T47D (cell line): ENCODE measurements at regions not wholly inside any gene's neighbourhood (a gene's known extent, or its start where the extent isn't known, plus 50 kb on each side); places are given as distances from the start of the nearest gene placed in this dataset.
"Not testable (repeated sequence)": the region's sequence is repeated elsewhere in the genome, so short reads cannot be mapped to it uniquely, and the experiment has no call there.

Experiments used
- DNase-seq, 2 experiments: peaks; one replicate each; pipeline versions ENCODE4 v3.0.0 to v3.0.0-alpha.2; 2011 to 2012; ENCODE audit warnings: low read depth in 1 of 2, low spot score in 1 of 2
- JUND ChIP-seq: IDR thresholded peaks from 2 replicates; pipeline ENCODE4 v1.6.1; 2012; ENCODE audit warnings: low read depth
- in situ Hi-C: cut with HindIII; loops from 2 replicates; pipeline ENCODE4 v1.10.0; 2016; ENCODE audit warnings: low sequenced_read_pairs, low pct_unique_long_range_greater_than_20kb

DNA sequence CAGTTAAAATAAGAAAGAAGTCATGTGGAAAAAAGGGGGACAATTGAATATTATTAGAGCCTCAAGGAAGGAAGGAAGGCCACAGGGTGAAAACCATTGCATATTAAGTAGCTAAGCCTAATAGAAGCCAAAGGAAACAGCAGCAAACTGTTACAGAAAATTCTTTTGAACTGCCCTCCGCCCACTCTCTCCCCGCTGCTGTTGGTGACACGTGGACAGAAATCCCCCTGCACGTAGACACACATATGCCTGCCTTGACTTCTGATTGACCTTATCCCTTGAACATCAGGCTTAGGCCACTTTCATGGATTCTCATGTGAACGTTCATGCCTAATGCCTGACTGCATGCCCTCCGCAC is 229.1 kb downstream of the KCNRG start:
- no peak for DNase-seq

DNA sequence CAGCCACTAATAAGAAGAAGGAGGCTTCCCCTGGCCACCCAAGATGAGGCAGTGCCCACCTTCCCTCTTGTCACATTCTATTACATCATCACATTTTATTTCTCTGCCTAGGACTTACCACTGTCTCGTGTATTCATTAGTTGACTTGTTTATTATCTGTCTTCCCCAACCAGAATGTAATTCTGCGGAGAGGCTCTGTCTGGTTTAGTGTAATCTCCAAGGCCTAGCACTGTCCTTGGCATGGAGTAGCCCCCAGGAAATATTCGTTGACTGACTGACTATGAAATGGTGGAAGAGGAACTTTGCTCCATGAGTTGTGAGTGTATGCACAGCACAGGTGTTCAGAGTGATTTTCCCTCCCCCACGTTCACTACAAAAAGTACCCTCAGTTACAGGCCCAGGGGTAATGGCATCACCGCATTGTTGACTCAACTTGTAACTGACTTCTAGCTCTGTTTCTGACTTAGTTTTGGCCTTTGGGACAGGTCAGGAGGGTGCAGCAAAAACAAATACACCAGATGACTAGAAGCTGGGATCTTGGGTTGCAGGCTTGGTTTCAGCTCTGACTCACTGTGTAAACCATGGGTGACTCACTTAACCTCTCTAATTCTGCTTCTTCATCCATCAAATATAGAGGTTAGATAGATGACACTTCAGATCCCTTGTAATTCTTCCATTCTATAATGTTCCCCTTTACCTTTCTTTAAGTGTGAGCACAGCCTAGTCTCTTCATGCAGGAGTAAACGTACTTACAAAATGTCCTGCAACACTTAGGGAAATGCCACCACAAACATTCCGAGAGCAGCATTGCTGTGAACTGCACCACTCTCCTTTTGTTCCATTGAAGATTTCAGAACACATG is 229.7 kb downstream of the KCNRG start:
- in situ Hi-C loops = no loop called here
- peak in 1 of 2 experiments; percentile 48 for DNase-seq
- peak; percentile 39; the same call in 1 of the 2 replicates for TF ChIP-seq JUND

More for the DNA sequence above, 229.1 kb downstream of the KCNRG start:
- in situ Hi-C loops = no loop called here
- TF ChIP-seq JUND = no peak

DNA sequence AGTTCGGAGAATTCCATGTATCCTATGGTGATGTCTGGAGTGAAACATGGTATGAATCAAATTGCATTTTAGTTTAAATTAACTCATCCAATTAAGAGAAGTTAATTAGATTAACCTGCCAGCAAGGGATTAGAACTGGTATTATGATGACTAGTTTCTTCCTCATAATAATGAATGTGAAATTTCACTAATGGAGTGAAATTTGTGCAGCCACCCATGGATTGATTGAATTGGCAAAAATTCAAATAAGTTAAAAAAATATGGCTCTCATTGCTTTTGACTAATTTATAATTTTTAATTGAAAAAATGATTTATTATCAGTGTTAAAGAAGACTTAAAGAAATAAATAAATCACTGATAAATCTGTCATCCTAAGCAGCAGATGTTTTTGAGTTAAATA is 232.0 kb downstream of the KCNRG start:
- no peak for DNase-seq
- in situ Hi-C loops = no loop called here
- TF ChIP-seq JUND = no peak

DNA sequence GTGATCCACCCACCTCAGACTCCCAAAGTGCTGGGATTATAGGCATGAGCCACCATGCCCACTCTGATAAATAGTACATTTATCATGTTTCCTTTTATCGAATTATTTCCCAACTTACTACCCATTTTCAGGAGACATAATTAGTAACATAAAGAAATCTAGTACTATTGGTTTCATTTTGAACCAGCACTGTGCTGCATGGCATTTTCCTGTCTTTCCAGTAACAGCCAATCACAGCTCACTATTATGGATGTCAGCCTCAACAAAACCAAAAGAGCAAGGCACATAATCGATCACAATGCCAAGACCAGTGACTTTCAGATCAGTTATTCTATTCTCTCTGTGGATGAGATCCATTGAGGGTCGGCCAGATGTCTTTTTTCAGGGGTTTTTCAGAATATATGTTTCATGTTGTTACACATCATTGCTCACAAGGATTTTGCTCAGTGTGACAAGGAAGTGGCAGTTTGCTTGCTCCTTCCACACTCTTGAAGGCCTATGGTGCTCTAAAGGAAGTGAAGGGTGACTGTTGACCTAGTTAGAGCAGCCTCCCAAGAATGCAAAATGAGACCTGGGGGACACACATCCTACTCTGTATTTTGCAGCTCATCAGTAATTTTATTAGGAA is 233.4 kb downstream of the KCNRG start:
- in situ Hi-C loops = no loop called here
- no peak for DNase-seq
- no peak for TF ChIP-seq JUND

DNA sequence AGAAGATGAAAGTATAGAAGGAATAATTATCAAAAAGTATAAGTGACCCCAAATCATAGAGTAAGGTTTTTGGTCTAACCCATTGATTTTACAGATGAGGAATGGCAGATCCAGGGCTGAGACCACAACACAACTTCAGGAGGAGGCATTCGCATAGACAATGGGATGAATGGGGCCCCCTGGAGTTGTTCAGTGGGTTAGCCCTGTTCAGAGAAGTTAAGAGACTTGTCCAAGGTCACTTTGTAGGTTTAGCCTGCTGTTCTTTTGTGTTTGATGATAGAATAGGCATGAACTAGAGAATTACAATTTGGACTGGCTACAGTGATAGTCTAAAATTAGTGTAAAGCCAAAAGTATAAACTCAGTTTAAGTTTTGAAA is 233.9 kb downstream of the KCNRG start:
- DNase-seq = no peak
- in situ Hi-C loops = no loop called here
- no peak for TF ChIP-seq JUND

DNA sequence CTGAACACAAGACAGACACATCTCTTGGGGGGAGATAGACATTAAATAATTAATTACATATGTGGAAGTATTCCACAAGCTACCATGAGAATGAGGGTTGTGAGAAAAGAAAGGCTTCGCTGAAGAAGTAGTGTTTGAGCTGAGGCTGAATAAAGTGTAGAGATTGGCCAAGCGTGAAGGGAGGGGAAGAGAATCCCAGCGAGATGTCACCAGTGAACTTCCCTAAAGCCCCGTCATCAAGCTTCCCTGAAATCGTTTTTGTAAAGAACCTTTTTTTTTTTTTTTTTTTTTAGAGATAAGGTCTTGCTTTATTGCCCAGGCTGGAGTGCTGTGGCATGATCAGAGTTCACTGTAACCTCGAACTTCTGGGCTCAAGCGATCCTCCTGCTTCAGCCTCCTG is 235.2 kb downstream of the KCNRG start:
- in situ Hi-C loops = no loop called here
- TF ChIP-seq JUND = no peak
- no peak for DNase-seq

DNA sequence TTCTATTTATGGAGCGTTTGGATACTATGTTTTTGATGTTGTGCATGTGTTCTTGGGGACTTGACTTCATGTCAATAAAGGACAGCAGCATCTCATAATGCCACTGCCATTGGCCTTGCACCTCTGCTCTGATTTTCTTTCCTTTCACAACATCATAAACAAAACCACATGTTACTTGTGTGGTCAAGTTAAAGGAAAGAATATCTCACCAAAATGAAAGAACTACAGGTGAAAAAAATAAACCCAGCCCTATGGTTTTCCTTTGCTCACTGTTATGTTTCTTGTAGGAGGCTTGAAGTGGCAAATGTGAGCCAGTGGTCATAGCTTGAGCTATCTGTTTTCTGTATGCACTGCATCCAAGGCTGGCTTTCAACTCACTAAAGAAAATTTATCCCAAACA is 240.4 kb downstream of the KCNRG start:
- TF ChIP-seq JUND = no peak
- DNase-seq = no peak
- in situ Hi-C loops = no loop called here

DNA sequence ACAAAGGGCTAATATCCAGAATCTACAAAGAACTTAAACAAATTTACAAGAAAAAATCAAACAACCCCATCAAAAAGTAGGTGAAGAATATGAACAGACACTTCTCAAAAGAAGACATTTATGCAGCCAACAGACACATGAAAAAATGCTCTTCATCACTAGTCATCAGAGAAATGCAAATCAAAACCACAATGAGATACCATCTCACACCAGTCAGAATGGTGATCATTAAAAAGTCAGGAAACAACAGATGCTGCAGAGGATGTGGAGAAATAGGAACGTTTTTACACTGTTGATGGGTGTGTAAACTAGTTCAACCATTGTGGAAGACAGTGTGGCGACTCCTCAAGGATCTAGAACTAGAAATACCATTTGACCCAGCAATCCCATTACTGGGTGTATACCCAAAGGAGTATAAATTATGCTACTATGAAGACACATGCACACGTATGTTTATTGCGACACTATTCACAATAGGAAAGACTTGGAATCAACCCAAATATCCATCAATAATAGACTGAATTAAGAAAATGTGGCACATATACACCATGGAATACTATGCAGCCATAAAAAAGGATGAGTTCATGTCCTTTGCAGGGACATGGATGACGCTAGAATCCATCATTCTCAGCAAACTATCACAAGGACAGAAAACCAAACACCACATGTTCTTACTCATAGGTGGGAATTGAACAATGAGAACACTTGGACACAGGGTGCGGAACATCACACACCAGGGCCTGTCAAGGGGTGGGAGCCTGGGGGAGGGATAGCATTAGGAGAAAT is 241.5 kb downstream of the KCNRG start:
- in situ Hi-C loops, DNase-seq: not testable (repeated sequence)

DNA sequence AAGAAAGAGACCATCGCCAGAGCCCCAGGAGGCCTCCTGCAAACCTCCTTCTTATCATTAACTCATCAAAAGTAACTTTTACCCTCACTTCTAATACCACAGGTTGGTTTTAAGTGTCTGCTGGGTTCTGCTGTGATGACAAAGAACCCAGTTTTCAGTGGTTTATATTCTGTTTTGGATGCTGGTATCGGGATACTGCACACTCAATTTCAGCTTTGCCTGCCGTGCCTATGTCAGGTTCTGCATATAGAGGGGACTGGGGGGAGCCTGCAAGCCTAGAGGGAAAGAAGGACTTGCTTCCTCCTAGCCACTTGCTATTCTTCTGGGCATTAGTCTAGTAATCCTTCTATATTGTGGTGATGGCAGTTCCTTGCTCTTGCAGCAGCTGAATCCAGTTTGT is 242.4 kb downstream of the KCNRG start:
- in situ Hi-C loops = no loop called here
- no peak for TF ChIP-seq JUND
- DNase-seq = no peak

DNA sequence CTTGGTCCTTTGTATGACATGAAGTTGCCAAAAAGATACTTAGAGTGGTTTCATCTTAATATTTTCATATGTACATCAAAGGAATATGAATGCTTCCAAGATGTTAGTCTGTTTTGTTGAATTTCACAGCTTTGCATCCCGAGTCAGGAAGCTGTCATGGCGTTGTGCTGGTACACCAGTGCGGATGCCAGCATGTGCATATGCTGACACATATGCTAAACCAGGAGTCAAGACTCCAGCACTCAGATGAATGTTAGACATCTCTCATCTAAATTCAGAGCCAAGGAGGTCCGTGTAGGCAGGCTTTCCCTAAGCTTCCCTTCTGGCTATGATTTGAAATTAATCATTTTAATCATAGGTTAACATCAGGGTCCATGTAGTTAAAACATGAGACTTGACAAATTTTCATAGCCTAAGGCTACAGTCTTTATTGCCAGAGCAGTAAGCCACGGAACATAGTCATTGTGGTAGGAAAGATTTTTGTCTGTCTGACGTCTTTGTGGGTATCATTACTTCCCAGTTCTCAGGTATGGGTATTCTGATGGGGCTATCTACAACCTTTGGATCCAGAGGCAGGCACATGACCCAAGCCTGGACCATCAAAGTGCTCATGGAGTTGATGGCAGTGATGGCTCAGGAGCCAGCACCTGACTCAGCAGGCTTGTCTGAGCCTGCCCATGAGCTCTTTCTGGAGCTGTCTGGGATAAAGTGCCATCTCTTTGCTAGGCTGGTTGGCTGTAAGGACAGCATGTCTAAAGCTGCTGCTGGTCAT is 246.1 kb downstream of the KCNRG start:
- in situ Hi-C loops = no loop called here
- no peak for DNase-seq
- no peak for TF ChIP-seq JUND

DNA sequence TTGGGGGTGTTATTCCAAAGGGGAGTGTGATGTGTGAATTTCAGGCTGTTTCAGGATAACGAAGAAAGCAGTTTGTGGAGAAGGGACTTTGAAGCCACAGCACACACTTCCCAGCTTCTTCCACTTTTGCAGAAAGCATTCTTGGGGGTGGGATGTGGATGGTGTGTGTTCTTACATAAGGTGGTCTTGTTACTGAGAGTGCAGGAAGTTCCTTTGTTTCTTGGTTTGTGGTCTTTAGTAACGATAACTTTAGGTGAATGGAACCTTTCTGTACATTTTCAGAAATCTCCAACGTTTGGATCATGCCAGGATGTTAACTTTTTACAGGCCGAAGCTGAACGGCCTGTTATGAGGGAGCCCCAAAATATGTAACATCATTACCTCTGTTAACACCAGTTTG is 251.8 kb downstream of the KCNRG start:
- DNase-seq = no peak
- no peak for TF ChIP-seq JUND
- in situ Hi-C loops = no loop called here

DNA sequence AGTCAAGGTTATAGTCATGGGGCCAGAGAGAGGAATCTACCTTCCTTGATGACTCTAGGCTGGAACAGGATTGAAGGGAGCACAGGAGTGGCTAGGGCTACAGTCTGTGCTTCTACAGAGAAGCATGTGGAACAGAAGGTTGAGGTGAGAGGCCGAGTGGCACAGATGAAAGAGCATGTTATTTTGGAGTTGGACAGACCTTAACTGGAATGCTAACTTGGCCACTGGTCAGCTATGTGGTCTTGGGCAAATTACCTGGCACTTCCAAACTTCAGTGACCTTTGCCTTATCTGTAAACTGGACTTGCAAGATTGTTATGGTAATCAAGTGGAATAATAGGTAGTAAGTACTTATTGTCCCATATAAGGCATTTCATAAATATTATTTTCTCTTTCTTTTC is 252.7 kb downstream of the KCNRG start:
- no peak for DNase-seq
- in situ Hi-C loops = no loop called here
- no peak for TF ChIP-seq JUND

DNA sequence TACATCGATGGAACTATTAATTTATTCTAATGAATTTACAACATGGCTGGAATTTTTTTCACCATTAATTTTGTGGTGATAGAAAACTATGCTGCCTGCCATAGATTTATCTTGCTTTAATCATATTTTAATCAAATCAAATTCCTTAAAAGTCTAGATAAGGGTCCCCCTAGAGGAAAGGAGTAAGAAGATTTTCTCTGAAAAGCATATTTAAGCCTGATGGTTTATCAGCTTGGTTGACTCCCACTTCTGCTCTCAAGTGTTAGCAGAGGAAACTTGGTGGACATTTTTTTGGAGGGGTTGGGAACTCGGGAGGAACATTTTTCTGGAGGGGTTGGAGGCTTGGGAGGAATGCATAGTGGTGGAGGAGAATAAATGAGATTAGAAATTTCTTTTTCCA is 253.3 kb downstream of the KCNRG start:
- TF ChIP-seq JUND = no peak
- no peak for DNase-seq
- in situ Hi-C loops = no loop called here
